Dedifferentiated amniotic fluid mesenchymal stem cell (primary cell): ENCODE measurements at regions not wholly inside any gene's neighbourhood (a gene's known extent, or its start where the extent isn't known, plus 50 kb on each side); places are given as distances from the start of the nearest gene placed in this dataset.

ENCODE experiments used
- DNase-seq: peaks from one replicate; pipeline ENCODE4 v3.0.0-alpha.2; 2016; ENCODE audit errors: extremely low spot score

DNA sequence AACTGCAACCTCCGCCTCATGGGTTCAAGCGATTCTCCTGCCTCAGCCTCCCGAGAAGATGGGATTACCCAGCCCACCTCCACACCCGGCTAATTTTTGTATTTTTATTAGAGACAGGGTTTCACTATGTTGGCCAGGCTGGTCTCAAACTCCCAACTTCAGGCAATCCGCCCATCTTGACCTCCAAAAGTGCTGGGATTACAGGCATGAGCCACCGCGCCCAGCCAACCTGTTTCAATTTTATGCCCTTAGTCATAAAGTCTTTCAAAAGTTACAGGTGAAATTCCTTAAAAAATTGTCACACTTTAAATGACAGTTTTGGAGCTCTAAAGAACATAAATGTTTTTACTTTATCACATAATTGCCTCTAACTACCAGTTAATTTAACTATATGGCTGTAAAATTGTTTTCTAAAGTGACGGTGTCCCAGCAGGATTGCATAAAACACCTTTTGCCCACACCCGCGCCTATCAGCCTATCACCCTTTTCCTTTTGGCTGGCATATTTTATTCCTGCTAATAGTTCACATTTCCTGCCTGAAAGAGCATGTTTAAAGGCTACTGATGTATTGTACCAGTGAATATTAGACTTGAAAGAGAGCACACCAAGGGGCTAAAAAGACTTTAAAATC is 164.2 kb upstream of the SEMA6D start:
- no peak for DNase-seq

DNA sequence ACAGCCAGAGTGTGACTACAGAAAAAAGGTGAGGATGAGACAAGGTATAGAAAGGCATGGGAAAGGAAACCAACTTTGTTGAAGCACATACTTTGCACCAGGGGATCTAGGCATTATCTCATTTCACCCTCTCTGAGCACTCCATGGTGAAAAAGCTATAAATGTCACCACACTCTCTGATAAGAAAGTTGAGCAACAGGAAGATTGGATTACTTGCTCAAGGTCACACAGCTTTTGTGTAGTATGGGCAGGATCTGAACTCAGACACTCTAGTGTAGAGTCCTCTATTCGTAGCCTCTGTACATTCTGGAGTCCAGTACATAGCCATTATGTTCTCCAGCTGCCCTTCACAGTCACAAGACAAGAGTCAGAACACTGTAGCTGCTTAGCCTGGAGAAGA is 163.4 kb upstream of the SEMA6D start:
- no peak for DNase-seq

DNA sequence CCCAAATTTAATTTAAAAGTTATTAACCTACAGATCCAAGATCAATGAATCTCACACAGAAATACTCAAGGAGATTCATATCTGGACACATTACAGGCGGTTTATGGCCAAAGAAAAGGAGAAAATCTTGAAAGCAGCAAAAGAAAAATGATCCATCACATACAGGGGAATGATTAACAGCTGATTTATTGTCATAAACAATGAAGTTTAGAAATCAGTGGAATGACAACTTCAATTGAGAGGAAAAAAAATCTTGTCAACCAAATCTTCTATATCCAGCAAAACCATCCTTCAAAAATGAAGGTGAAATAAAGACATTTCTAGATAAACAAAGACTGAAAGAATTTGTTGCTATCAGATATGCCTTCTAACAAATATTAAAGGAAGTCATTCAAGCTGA is 156.2 kb upstream of the SEMA6D start:
- no peak for DNase-seq

DNA sequence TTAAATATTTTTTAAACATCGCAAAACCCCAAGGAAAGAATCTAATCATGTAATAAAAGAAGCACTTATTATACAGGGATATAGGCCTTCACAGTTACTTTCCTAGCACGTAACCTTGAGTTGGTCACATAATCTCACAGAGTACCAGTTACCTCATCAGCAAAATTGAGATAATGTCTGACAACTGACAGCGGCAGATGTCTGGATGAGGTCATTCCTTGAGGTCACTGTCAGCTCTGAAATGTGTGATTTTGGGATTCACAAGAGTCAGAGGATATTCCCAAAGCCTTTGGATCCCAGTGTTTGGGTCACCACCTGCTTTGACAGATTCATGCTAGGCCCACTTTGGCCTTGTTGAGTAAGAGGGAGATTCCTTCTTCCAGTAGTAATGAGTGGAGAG is 151.4 kb upstream of the SEMA6D start:
- DNase-seq = no peak

DNA sequence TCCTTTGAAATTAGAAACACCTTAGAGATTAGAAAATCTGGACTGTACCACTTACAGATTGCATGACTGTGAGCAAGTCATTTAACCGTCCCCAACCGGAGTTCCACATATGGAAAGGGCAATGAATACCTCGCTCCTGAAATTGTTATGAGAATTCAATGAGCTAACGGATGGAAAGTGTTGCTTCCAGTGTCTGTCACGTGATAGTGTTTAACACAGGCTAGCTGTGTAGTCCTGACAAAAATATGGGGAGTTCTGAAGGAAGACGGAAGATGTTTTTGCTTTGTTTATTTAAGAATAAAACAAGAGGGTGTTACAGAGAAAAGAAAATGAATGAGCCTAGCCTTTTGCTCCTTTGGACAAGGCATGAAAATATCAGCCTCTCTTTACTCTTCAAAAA is 150.7 kb upstream of the SEMA6D start:
- DNase-seq = no peak

DNA sequence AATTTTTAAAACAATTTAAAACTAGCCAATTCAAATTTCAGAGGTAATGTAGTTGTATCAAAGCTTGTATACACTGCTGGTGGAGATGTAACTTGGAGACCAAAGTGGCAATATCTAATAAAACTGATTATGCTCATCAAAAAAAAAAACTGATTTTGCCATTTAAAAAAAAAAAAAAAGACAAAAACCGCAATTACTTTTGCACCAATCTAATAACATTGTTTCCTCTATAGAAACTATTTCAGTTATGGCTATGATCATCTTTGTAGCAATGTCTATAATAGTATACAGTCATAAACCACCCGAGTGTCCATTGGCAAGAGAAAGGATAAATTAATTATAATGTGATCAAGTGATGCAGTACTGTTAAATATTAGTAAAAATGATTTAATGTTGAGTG is 149.3 kb upstream of the SEMA6D start:
- DNase-seq = no peak

DNA sequence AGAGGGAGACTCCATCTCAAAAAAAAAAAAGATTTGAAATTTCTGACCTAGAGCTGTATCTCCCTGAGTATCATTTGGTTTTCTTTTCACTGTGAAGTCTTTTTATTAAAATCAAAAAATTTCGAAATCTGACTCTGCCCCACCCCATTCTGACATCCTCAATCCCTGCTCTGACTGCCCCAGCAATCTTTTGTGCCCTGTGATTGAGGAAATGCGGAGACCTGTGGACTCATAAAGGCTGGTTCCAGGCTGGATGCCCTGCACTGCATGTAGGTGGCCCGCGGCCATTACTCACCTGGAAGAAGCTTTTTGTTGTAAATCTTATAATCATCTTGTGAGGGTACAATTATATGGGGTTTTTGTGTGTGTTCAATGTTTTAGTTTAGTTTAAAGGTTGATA is 147.3 kb upstream of the SEMA6D start:
- DNase-seq = no peak

DNA sequence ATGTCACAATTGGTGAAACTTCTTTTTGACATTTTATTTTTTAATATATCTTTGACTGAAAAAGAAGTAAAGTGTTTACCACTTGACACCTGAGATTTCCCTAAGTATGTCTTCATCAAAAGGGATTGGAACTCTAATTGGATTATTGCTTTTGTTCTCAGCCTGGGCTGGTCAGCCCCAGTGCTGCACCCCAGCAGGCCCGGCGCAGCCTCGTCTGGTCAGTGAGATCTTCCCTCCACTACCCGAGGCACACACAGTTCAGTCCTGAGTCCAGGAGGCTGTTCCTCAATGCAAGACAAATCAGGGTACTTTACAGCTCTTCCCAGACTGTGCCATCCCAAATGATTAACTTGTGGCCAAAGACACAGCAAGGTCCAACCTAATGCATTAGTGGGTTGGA is 146.9 kb upstream of the SEMA6D start:
- no peak for DNase-seq

DNA sequence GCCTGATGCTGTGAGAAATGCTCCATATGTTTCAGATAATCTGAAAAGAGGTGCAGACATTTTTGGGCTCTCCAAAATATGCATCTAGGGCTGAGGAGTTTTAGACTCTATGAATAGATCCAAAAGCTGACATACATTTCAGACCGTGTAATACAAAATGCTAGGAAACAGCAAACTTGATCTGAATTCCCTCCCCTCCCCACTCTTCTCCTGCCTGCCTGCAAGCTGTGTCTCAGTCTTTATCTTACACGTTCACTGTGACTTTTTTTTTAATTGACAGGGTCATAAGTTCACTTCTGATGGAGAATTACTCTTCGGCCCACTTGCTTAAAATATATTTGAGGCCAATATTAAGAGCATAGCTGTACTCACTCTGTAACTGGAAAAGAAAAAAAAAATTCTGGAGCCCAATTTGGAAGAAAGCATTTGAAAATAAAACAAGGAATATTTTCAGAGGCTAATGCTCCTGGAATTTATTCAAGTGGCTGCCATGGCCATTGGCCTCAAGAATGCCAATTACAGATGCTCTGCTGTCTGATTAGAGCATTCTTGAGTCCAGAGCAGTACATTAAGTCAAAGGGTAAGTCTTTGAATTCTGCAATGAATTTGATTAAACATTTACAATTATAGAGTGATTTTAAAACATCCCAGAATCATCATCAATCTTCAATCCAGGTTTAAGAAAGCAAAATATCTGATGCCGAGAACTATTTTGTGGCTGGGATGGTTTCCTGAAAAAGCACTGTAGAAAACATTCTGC is 146.2 kb upstream of the SEMA6D start:
- no peak for DNase-seq

DNA sequence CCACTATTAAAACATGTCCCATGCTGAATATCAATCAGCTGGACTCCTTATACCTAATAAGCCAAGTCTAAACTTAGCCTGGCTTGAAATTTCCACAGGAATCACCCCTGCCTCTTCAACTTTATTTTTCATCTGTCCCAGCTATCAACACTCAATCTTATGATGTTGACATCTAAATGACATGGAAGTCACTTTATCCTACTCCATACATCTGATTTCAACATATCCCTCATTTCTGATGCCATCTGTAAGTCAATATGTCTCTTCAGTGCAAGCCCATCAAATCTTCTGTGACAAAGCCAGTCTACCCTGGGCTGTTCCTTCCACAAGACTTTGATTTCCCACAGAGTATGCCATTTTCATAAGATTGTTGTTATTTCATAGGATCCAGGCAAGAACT is 143.6 kb upstream of the SEMA6D start:
- DNase-seq = no peak

DNA sequence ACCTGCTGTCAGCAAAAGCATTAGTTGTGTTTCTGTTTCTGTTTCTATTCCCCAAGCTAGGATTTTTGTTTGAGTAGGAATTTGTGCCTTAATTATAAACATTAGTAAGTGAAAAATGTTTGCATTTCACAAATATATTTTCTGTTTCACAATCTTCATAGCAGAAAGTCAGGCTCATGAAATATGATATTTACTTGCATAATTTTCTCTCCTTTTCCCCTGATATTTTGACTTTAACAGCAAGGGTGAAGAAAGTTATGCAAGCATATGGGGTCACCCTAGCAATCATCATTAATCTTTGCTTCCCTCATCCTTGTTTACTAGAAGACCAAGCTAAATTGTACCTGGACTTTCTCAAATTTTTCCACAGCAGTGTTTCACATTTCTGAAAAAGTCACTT is 140.3 kb upstream of the SEMA6D start:
- no peak for DNase-seq

DNA sequence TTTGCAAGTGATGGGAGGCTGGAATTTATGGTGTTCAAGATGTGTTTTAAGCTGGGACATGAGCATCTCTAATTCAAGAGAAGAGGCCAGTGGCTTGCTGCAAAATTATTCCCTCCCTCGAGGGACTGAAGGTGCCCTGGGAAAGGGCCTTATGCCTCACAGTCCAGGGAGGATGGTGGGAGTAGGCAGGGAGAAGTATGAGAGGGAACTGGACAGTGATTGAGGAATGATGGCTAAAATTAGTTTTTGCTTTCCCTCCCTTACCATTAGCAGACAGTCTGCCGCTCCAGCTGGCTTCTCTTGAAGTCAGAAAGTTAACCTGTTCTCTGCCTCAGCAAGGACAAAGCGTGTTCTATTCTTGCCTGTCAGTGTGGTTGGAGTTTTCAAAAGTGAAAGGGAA is 139.8 kb upstream of the SEMA6D start:
- no peak for DNase-seq

DNA sequence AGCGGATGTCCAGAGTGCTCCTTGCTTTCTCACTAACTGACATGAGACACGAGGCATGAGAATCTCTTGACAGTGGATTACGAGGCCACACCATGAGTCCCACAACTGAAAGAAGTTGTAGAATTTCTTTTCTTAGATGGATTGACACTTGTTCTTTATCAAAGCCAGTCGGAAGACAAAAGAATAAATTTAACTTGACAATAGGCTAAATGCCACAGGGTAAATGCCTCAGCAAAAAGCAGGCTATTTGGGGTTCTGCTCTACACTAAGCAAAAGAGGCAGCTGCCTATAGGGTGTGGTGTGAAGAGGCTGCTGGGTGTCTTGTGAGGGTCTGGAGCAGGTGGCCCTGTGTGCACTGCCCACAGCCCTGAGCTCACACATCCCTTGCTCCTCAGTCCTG is 135.1 kb upstream of the SEMA6D start:
- no peak for DNase-seq

DNA sequence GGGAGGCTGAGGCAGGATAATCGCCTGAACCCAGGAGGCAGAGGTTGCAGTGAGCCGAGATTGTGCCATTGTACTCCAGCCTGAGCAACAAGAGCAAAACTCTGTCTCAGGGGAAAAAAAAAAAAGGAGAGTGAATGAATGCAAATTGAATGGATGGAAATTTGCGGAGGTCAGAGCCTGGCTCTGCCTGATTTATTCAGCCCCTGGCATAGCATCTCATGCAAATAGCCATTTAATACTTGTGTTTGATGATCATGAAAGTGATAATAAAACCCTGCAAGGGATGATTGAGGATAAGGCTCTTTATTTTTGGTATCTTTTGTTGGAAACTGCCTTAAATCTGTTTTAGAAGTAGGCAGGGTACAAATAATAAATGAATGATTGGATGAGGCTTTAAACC is 133.0 kb upstream of the SEMA6D start:
- DNase-seq = no peak

DNA sequence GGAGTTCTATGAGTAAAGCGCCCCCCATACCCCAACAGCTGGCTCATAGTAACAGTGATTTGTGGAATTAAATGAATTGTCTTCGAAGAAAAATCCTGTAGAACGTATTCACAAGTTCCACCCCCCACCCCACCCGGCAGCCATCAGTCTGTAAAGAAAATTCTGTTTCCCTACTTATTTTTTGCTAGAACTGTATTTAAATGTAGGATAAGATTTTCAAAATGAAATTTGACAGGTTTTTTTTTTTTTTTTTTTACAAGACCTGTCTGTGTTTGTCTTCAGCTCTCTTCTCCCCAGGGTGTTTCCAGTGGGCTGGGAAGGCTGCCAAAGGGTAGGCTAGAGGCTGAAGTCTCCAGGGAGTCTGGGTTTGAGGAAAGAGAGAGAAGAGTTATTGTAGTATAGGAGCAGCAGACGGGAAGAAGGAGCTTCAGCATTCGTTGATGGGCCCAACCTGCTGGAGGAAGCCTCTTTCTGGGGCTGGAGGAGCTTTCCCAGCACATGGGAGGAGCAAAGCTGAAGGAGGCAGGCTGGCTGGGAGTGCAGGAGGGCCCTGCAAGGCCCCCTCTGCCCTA is 130.6 kb upstream of the SEMA6D start:
- DNase-seq = no peak

DNA sequence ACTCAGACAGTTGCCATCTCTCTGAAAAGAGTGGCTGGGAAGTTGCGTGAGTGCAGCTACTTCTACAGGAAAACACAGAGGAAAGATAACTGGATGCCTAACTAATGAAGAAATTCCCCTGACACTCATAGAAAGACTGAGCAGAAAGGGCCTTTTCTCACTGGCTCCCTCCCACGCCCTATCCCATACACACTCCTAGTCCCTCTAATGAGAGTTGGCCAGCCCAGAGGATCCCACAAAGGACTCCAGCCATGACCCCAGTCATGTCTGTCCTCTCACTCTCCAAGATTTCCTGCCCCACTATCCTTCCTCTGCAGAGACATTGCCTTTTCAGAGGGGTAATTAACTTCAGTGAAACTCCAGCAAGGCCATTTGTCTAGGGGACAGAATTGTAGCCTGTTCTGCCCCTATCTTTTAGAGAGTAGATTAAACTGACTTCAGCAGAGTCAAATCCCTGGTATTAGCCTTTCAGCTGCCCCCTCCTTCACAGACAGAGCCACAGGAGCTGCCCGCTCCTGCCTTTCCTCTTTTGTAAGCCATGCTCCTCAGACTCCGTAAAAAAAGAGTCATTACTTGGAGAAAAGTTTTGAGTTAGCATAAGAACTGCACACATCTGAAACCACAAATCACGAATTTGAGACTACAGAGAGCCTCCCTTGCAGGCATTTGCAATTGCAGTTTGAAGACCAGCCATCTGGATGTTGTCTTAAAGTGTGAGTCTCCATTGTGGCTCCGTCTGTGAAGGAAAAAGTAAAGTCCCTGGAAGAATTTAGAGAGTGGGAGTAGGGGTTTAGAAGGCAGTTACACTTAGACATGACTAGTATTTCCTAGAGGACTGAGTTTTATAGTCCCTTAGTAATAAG is 129.1 kb upstream of the SEMA6D start:
- DNase-seq = peak; percentile 19

DNA sequence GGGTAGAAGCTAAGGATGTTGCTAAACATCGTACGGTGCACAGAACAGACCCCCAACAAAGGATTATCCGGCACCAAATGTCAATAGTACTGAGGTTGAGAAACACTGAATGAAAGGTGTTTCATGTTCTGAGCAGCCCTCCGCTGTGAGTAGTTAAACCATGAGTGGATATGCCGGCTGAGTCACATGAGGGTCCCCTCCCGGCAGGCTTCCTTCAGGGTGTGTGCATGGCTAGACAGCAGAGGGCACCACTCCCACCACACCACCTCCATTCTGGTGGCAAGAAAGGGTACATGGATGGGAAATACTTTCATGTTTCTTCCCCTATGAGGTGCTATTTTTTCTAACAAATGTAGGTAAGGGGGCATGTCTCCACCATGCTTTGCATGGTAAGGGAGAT is 128.3 kb upstream of the SEMA6D start:
- no peak for DNase-seq

DNA sequence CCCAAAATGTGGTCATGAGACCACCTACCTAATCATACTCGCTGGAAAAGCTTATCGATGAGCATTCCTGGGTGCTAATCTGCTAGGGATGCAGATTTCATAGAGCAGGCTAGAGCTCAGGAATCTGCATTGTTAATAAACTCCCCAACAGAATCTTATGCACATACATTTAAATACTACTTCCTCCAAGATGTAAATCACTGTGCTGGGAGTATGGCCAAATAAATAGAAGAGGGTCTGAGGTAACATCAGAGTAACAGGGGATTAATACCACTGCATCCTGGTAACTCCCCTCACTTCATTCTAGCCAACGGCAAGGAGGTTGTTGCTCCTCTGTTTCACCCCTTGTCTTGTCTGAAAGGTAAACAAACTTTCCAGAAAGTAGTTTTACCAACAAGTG is 118.3 kb upstream of the SEMA6D start:
- no peak for DNase-seq

DNA sequence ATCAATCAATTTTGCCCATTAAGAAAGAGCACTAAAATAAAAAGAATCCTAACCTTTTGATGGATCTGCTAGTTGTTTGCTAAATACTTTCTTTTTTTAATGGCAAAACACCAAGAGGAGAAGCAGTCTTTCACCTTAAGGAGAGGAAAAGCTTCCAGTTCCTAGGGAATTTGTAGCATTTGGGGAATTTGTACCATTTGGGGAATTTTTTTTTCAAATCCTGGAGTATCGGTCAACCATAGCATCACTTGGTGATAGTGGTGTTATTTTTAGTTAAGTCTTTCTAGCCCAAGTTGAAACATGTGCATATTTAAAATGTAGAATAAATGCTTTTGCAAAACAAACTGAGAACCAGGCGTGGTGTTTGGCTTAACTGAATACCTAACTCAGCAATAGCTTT is 117.5 kb upstream of the SEMA6D start:
- no peak for DNase-seq

DNA sequence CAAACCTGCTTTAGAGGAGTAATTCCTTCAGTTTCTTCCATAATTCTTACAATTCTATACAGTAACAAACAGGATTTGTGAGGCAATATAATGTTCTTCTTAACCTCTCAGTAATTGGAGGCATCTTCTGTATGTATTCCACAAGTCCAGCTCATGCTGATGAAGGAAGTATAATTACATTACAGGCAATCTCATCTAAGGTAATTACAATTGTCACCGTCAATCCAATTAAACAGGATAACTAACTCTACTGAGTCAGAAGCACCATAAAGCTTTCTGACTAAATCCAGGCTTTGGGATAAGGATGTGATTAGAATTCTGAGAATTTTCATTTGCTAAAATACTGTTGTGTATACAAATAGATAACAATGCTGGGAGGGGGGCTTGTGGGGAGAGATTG is 115.2 kb upstream of the SEMA6D start:
- no peak for DNase-seq

DNA sequence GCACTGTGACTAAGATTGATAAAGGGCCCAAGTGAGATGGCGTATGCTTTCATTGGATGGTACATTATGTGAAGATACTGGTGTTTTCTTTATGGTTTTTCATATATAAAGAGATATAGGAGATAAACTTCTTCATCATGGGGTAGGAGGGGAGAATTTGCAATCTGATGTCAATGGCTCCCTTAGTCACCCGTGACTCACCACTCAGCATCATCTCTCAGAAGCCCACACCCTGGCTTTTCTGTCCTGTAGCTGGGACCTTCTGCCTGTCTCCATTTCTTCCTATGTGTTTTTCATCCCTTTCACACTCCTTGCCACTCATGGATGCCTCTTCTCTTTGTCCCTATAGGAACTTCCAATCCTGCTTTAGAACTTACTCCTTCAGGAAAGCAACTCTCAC is 114.3 kb upstream of the SEMA6D start:
- no peak for DNase-seq

DNA sequence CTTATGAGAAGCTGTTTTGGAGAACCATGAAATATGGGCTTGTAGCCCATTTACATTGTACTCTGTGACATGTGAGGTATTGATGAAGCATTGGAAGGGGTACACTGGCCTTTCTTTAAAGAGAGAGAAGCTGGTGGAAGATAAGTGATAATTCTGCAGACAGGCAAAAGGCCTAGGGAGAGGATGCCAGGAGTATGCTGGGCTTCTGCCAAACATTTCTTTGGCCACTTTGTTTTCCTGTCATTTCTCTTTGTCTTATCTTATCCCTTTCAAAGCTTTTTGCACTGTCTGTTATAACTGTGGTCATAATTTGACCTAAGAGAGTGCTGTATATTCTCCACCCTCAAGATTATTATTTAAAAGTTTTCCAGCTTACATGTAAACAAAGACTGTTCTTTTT is 109.6 kb upstream of the SEMA6D start:
- DNase-seq = no peak

DNA sequence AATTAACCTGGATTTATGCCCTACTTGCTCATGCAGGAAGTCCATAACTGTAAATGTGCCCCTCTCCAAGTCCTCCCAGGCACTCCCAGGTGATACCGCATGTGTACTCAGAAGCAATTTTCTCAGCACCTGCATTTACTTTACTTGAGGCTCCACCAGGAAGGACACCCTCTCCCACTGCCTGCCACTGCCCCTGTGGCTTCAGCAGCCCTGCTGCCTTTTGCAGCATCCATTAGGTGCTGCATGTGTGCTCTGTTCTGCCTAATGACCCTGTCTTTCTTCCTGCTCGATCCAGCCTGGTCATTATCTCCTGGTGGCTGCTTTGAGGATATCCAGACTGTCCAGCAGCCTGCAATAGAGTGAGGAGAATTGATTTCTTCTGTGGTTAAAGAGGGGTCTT is 107.6 kb upstream of the SEMA6D start:
- no peak for DNase-seq
